A673 (cell line): ENCODE measurements at regions not wholly inside any gene's neighbourhood (a gene's known extent, or its start where the extent isn't known, plus 50 kb on each side); places are given as distances from the start of the nearest gene placed in this dataset.

Experiments used
- CTCF ChIP-seq: fragments of 300-800, 200-600 bp; sonication (generic); conservative IDR thresholded peaks from 2 replicates; pipeline ENCODE4 v1.5.1; 2017; ENCODE audit warnings: low read depth, mild to moderate bottlenecking, antibody characterized with exemption, low read length, moderate library complexity, mixed read lengths
- EZH2 ChIP-seq: fragments of 200-600 bp; sonication (generic); IDR thresholded peaks from 2 replicates; pipeline ENCODE4 v1.6.1; 2017; ENCODE audit warnings: borderline replicate concordance, low read depth, mild to moderate bottlenecking, mixed read lengths, antibody characterized with exemption, low read length; ENCODE audit not compliant: poor library complexity, severe bottlenecking

- TF ChIP-seq CTCF (no peak), EZH2 (no peak)
These were observed 113.4 kb upstream of the CIBAR2 start for GRCh38 chr16:85225721-85226120.
